ENCODE measurements at regions not wholly inside any gene's neighbourhood (a gene's known extent, or its start where the extent isn't known, plus 50 kb on each side); places are given as distances from the start of the nearest gene placed in this dataset.
"Not testable (repeated sequence)": the region's sequence is repeated elsewhere in the genome, so short reads cannot be mapped to it uniquely, and the experiment has no call there.

- H3K4me1 ChIP-seq, result peaks cover 15% of the 10 kb centered on the region
- H3K9me3 ChIP-seq (ENCODE audit: low read depth); H3K27ac ChIP-seq; H3K4me3 ChIP-seq; H4K20me1 ChIP-seq (ENCODE audit: low read depth); H3K9me3 Mint-ChIP-seq; H3K4me3 Mint-ChIP-seq; H3K27ac Mint-ChIP-seq; H3F3A ChIP-seq (ENCODE audit: low read depth); H3K9ac ChIP-seq; H3K4me2 ChIP-seq; H3K27me3 ChIP-seq; H2AFZ ChIP-seq (replicated peaks); H3K79me2 ChIP-seq (ENCODE audit: low read depth); H3K36me3 ChIP-seq; H3K36me3 Mint-ChIP-seq; DNase-seq (ENCODE audit: low spot score): not testable (repeated sequence)
- H3K27me3 Mint-ChIP-seq (ENCODE audit: insufficient read depth, low read depth), result peaks cover 18% of the 10 kb centered on the region
- peaks cover 24% of the 10 kb centered on the region for H3K4me1 Mint-ChIP-seq
Observed at GRCh38 chr12:131234841-131235271, 281.1 kb downstream of the ADGRD1 start.

DNA sequence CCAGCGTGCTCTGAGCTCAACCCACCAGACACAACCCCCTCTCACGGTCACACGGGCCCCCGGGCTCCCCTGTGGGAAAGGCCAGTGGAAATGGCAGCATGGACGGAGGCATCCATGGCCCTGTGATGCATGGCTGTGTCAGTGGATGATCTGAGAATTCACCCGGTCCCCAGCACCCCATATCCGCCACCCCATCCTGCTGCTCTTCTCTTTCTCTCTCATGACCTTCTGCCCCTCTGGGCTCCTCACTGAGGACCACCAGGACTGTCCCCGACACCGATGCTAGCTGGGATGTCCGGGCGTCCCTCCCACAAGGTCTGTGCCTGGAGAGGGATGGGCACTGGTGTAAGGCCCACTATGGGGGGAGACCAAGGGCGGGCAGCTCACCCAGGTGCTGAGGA lies 282.2 kb downstream of the ADGRD1 start:
- no peak for DNase-seq (ENCODE audit: low spot score)
- H3K4me1 ChIP-seq, result peaks cover 7% of the 10 kb centered on the region
- no peaks in the 10 kb centered on the region for H3K36me3 ChIP-seq
- peaks cover 2% of the 10 kb centered on the region for H3K9me3 Mint-ChIP-seq
- H4K20me1 ChIP-seq (ENCODE audit: low read depth), result no peaks in the 10 kb centered on the region
- no peak overlapping the region for H3K4me3 Mint-ChIP-seq
- no peak overlapping the region for H3K4me2 ChIP-seq
- H3K27me3 Mint-ChIP-seq (ENCODE audit: insufficient read depth, low read depth), result peaks cover 16% of the 10 kb centered on the region
- no peaks in the 10 kb centered on the region for H3K9me3 ChIP-seq (ENCODE audit: low read depth)
- TF ChIP-seq EZH2 (IDR thresholded peaks at IDR 0.05), result no peak
- TF ChIP-seq EZH2phosphoT487 (IDR thresholded peaks at IDR 0.05), result no peak
- TF ChIP-seq CTCF (IDR thresholded peaks at IDR 0.05), result no peak
- H3K27ac Mint-ChIP-seq, result no peak overlapping the region
- no peaks in the 10 kb centered on the region for H3K36me3 Mint-ChIP-seq
- H3K27ac ChIP-seq, result no peak overlapping the region
- H3K4me1 Mint-ChIP-seq, result peaks cover 14% of the 10 kb centered on the region
- H3K9ac ChIP-seq, result no peak overlapping the region
- H2AFZ ChIP-seq (replicated peaks), result no peak overlapping the region
- no peaks in the 10 kb centered on the region for H3K79me2 ChIP-seq (ENCODE audit: low read depth)
- H3K4me3 ChIP-seq, result no peak overlapping the region
- no peaks in the 10 kb centered on the region for H3K27me3 ChIP-seq
- no peaks in the 10 kb centered on the region for H3F3A ChIP-seq (ENCODE audit: low read depth)

DNA sequence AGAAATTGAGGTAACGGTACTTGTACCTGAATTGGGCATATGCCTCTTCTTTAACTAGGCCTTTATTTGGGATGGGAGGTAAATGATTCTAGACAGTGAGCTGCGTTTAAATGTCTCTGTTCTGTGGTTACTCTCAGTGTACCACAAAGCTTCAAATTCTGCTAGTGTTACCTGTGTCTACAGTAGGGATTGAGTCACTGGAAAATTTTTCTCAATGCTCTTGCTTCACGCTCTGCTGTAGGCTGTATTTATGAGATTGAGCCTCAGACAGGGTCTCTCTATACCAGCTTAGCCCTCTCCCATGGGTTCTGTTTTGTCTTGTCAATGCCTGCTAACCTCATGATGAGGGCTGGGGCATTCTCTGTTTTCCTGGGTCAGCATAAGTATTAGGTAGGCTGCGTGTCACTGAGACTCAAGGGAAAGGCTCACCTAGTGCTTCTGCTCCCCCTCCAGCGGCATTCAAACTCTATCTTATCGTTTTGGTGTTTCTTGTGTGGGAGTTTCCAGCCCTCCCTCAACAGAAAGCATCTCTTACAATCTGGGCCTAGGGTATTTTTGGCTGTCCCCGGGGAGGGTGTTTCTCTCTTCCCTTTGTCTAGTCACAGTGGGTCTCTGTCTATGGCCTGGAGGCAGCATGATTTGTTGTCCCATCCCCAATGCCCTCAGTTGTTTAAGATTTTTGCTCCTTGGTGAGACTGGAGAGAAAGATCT lies 285.8 kb downstream of the ADGRD1 start:
- Histone ChIP-seq H3K27me3 (no peaks in the 10 kb centered on the region), H3K4me2 (no peak overlapping the region), H3K9ac (no peak overlapping the region), H3F3A (ENCODE audit: low read depth) (no peaks in the 10 kb centered on the region), H2AFZ (replicated peaks) (peak overlapping the region; percentile 50), H3K4me3 (no peak overlapping the region), H3K36me3 (no peaks in the 10 kb centered on the region), H3K9me3 (ENCODE audit: low read depth) (no peaks in the 10 kb centered on the region), H3K79me2 (ENCODE audit: low read depth) (no peaks in the 10 kb centered on the region), H4K20me1 (ENCODE audit: low read depth) (no peaks in the 10 kb centered on the region), H3K27ac (no peak overlapping the region), H3K4me1 (peaks cover 3% of the 10 kb centered on the region)
- H3K9me3 Mint-ChIP-seq, result peaks cover 10% of the 10 kb centered on the region
- no peak overlapping the region for H3K27ac Mint-ChIP-seq
- H3K27me3 Mint-ChIP-seq (ENCODE audit: insufficient read depth, low read depth), result peaks cover 8% of the 10 kb centered on the region
- H3K4me3 Mint-ChIP-seq, result no peak overlapping the region
- TF ChIP-seq CTCF (IDR thresholded peaks at IDR 0.05), result no peak
- TF ChIP-seq EZH2phosphoT487 (IDR thresholded peaks at IDR 0.05), result no peak
- TF ChIP-seq EZH2 (IDR thresholded peaks at IDR 0.05), result no peak
- peaks cover 2% of the 10 kb centered on the region for H3K4me1 Mint-ChIP-seq
- DNase-seq (ENCODE audit: low spot score), result no peak
- no peaks in the 10 kb centered on the region for H3K36me3 Mint-ChIP-seq

- no peaks in the 10 kb centered on the region for H3F3A ChIP-seq (ENCODE audit: low read depth)
- Mint-ChIP-seq H3K4me3 (no peak overlapping the region), H3K27me3 (ENCODE audit: insufficient read depth, low read depth) (peaks cover 8% of the 10 kb centered on the region), H3K9me3 (peaks cover 10% of the 10 kb centered on the region), H3K36me3 (no peaks in the 10 kb centered on the region), H3K27ac (no peak overlapping the region), H3K4me1 (peaks cover 2% of the 10 kb centered on the region)
- H3K79me2 ChIP-seq (ENCODE audit: low read depth), result no peaks in the 10 kb centered on the region
- H3K9me3 ChIP-seq (ENCODE audit: low read depth), result no peaks in the 10 kb centered on the region
- DNase-seq (ENCODE audit: low spot score), result no peak
- no peak for TF ChIP-seq EZH2 (IDR thresholded peaks at IDR 0.05)
- TF ChIP-seq CTCF (IDR thresholded peaks at IDR 0.05), result no peak
- no peak for TF ChIP-seq EZH2phosphoT487 (IDR thresholded peaks at IDR 0.05)
- no peak overlapping the region for H3K4me2 ChIP-seq
- H3K27me3 ChIP-seq, result no peaks in the 10 kb centered on the region
- H3K4me3 ChIP-seq, result no peak overlapping the region
- no peaks in the 10 kb centered on the region for H4K20me1 ChIP-seq (ENCODE audit: low read depth)
- H3K4me1 ChIP-seq, result peaks cover 3% of the 10 kb centered on the region
- H2AFZ ChIP-seq (replicated peaks), result no peak overlapping the region
- H3K9ac ChIP-seq, result no peak overlapping the region
- no peak overlapping the region for H3K27ac ChIP-seq
- no peaks in the 10 kb centered on the region for H3K36me3 ChIP-seq
Observed at GRCh38 chr12:131241517-131241916, 287.8 kb downstream of the ADGRD1 start.
